GM12874 (cell line): ENCODE measurements at regions not wholly inside any gene's neighbourhood (a gene's known extent, or its start where the extent isn't known, plus 50 kb on each side); places are given as distances from the start of the nearest gene placed in this dataset.

Experiments
- TF ChIP-seq, protein P1 (sequence below): IDR thresholded peaks from 2 replicates; pipeline ENCODE4 v1.5.1; 2011; ENCODE audit warnings: low read depth, mild to moderate bottlenecking, control low read depth, low read length, moderate library complexity; ENCODE audit not compliant: insufficient read depth

DNA sequence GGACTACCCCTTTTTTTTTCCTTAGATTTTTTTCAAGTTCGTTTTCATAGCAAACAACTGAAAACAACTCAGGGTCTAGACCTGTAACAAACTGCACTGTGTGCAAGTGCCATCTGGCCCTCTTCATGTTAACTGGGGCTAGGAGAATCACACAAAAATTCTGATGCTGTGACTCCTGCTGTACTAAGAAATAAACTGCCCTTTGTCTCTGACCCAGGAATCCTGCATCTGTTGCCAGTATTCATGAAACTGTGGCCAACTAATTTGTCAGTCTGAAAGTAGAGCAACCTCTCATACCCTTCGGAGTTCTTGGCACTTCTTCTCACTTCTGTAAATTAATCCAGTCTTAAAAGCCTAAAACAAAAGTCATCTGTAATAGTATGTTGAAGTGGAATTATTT is 218.4 kb upstream of the PCDH15 start:
- TF ChIP-seq, protein P1, sequence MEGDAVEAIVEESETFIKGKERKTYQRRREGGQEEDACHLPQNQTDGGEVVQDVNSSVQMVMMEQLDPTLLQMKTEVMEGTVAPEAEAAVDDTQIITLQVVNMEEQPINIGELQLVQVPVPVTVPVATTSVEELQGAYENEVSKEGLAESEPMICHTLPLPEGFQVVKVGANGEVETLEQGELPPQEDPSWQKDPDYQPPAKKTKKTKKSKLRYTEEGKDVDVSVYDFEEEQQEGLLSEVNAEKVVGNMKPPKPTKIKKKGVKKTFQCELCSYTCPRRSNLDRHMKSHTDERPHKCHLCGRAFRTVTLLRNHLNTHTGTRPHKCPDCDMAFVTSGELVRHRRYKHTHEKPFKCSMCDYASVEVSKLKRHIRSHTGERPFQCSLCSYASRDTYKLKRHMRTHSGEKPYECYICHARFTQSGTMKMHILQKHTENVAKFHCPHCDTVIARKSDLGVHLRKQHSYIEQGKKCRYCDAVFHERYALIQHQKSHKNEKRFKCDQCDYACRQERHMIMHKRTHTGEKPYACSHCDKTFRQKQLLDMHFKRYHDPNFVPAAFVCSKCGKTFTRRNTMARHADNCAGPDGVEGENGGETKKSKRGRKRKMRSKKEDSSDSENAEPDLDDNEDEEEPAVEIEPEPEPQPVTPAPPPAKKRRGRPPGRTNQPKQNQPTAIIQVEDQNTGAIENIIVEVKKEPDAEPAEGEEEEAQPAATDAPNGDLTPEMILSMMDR, result no peak

DNA sequence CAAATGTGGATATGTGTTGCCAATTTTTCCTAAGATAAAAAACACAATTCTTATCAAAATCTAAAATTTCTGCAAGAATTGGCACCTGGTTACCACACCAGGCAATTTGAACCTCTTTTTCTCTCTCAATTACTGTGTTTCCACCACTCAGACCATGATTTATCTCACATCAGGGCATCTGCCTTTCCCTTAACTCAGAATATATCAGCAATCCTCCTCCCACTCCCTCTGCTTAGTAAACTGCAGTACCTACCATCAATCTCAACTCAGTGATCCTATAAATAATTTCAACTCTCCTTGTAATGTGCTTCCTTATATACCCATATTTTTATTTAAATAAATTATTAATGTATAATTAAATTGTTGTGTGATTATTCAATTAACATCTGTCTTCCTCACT is 212.3 kb upstream of the PCDH15 start:
- TF ChIP-seq, protein P1, result no peak

DNA sequence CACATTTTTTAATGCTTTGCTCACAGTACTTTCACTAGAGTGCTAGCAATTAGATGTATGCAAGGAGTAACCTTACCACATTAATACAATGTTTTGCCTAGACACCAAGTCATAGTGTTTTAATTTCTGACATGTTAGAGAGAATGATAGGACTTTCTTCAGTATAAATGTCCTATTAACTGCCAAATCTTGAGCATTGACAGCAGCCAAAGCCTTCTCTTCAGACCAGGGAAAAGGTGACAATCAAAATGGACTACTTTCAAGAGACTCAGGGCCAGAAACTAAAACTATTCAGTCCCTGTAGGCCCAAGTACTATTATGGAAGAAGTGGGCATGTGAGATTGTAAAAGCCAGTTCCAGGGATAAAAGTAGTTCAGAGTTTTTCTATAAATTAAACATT is 201.4 kb upstream of the PCDH15 start:
- TF ChIP-seq, protein P1, result no peak

DNA sequence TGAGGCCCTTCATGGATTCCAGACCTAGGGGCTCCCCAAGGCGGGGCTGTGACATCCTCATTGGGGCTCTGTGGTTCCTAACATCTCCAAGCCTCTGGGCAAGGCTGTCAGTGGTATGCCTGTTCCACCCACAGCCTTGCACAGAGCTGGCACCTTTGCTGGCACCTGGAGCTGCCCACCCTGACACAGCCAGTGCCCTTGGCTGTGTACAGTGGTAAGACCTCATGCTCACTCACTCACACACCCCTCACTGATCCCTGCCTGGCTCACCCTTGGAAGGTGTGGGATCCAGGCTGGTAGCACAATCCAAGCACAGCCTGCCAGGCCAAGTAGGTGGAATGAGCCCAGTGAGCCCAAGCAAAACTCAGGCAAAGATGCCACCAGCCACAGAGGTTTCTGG is 200.4 kb upstream of the PCDH15 start:
- TF ChIP-seq, protein P1, result no peak

DNA sequence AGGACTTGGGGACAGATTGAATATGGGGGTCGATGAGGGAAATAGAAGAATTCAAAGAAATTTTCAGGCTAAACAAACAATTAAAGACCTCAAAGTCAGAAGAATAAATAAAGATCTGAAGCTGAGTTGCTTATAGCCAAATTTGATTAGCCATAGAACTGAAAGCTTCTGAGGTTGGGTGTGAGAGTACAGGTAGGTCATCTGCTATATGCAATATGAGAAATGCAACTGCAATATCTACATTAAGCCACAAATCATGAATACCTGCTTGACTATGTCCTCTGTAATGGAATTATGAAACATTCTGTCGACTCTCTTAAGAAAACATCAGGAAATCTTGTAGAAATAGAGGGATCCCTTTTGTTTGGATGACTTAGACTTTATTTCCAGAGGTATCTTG is 192.1 kb upstream of the PCDH15 start:
- TF ChIP-seq, protein P1, result no peak

DNA sequence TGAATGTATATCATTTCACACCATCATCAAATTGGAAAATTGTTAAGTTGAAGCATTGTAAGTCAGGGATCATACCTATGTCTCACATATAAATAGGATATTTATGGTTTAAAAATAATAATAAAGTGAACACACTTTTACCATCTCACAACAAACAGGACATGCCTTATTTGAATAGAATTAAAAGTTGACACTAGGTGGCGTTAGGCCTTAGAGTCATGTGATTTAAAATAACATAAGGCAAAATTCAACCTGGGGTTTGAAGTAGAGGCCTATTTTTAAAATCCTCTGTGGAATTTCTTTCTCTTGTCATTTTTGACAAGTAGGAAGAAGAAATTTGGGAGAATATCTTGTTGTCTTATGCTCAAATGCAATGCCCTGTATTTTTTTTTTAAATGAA is 184.7 kb upstream of the PCDH15 start:
- TF ChIP-seq, protein P1, result no peak

DNA sequence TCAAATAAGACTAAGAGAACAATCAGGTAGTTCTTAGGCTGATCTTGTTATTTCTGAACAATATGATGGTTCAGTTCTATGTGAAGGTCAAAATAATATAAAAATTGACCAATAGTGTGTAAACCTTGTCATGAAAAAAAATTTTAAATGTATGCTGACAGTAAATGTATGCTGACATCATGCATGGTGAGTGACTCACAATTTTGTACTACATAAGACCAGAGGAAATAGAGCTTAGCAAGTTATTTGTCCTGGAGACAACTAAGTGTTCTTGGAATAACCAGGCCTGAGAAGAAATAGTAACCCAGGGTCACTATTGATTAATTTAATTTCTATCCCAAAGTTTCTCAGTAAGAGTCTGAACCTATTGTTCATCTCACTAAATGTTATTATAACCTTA is 182.2 kb upstream of the PCDH15 start:
- TF ChIP-seq, protein P1, result no peak
